LHCN-M2 (cell line): ENCODE measurements at regions not wholly inside any gene's neighbourhood (a gene's known extent, or its start where the extent isn't known, plus 50 kb on each side); places are given as distances from the start of the nearest gene placed in this dataset.
"Not testable (repeated sequence)": the region's sequence is repeated elsewhere in the genome, so short reads cannot be mapped to it uniquely, and the experiment has no call there.

Source experiments
- DNase-seq: peaks from one replicate; pipeline ENCODE4 v3.0.0-alpha.2; 2012; ENCODE audit warnings: low read depth

DNA sequence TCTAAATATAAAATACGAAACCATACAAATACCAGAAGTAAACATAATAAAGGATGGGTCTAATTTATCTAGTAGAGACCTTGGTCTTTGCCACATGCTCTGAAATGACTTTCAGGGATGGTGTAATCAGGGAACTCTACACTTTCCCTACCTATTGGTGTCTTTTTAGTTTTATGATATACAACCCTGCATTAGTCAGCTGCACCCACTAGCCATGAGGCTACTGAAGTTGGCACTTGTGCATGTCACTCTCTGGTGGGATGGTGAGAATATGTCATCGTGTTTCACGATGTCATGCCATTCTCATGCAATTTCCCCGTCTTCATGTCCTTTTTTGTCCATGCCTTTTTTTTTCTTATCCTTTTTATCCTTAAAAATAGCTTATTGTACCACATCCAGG is 234.9 kb upstream of the ACTBL2 start:
- DNase-seq: peak; percentile 60

DNA sequence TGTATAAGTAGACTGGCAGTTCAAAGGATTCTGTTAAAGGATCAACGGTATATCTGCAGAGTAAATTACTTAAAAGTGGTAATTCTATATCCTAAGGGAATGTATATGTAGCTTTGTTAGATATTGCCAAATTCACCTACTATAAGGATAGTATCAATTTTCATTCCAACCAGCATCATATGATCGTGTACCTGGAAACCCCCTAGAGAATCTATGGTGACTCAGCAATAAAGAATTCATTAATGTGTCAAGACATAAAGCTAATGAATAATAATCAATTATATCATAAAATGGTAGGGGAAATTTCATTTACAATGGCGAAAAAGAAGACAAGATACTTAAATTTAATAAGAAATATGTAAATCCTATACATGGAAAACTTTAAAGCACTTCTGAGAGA is 234.1 kb upstream of the ACTBL2 start:
- no peak for DNase-seq

GRCh38 chr5:57715296-57715695 is 232.7 kb upstream of the ACTBL2 start:
- peak; percentile 52 for DNase-seq

GRCh38 chr5:57713535-57713934 is 230.9 kb upstream of the ACTBL2 start:
- not testable (repeated sequence) for DNase-seq

DNA sequence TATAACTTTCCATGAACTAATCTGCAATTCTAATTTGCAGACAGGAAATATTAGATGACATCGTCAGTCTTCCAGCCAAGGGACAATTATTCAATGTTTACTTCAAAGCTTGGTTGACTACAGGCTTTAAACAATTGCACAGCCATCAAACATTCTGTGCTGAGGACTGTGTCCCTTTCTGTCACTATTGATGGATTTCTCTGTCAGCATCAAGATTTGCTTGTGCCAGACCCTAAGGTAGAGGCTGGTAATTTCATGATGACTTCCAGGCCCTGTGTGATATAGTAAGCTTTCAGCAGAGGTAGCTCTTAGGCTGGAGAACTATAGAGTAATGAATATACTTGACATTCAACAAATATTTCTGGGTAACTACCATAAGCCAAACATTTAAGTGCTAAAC is 229.3 kb upstream of the ACTBL2 start:
- no peak for DNase-seq

DNA sequence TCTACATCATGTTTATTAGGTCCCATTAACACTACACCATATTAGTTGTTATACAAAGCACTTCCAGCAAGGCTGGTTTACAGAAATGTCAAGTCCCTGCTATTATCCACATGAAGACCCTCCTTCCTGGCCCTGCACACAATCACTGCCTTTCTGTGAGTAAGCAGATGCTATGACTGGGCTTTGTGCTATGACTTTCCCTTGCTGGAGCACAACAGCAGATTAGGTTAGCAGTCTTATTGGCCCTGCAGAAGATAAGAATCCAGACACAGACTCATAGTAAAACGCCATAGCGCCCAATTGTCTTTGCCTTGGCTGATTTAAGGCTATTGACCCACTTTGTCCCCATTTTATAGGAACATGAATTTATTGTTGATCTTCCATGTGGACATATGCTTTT is 228.9 kb upstream of the ACTBL2 start:
- no peak for DNase-seq

GRCh38 chr5:57710126-57710525 is 227.5 kb upstream of the ACTBL2 start:
- DNase-seq: no peak

GRCh38 chr5:57705769-57706168 is 223.2 kb upstream of the ACTBL2 start:
- no peak for DNase-seq

DNA sequence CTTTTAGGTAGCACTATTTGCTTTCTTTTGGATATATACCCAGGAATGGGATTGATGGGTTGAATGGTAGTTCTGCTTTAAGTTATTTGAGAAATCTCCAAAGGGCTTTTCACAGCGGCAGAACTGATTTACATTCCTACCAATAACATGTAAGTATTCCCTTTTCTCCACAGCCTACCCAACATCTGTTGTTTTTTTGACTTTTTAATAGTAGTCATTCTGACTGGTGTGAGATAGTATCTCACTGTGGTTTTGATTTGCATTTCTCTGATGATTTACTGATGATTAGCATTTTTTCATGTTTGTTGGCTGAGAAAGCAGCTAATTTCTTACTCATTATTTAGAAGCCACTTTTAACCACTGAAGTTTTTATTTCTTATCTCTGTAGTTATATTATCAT is 221.1 kb upstream of the ACTBL2 start:
- peak; percentile 63 for DNase-seq

- no peak for DNase-seq
Observed at GRCh38 chr5:57700484-57700883, 217.9 kb upstream of the ACTBL2 start.

DNA sequence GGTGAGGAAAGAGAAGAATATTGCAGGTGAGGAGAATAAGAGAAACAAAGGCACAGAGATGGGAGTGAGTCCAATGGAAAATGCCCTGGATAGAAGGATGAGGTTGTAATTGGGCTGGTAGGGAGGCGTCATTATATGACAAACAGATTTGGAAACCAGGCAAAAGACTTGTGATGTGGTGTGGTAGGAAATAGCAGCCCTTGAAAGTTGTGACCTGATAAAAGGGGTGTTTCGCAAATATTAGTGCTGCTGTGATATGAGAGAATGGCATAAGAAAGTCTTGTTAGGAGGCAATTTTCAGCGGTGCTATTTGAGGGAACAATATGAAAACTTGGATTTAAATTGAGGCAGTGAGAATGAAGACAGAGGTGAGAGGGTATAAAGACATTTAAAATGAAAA is 217.5 kb upstream of the ACTBL2 start:
- DNase-seq: no peak

DNA sequence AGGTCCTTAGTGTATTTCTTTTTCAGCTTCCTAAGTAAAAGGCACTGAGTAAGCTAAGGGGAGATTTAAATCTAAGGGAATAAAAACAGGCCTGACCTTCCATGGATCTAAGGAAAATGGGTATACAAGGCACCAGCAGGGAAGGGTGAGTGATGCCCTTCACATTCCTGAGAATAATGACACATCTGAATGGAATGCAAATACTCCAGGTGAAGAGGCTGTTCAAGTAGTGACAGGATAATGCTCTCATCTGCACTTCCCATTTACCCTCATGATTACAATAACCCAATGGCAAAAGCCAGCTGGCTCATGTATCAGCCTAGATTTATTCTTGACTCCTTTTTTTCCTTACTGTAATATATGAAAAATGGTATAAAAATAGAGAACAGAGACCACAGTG is 216.2 kb upstream of the ACTBL2 start:
- DNase-seq: peak; percentile 63

- DNase-seq: no peak
Observed at GRCh38 chr5:57698086-57698485, 215.5 kb upstream of the ACTBL2 start.

DNA sequence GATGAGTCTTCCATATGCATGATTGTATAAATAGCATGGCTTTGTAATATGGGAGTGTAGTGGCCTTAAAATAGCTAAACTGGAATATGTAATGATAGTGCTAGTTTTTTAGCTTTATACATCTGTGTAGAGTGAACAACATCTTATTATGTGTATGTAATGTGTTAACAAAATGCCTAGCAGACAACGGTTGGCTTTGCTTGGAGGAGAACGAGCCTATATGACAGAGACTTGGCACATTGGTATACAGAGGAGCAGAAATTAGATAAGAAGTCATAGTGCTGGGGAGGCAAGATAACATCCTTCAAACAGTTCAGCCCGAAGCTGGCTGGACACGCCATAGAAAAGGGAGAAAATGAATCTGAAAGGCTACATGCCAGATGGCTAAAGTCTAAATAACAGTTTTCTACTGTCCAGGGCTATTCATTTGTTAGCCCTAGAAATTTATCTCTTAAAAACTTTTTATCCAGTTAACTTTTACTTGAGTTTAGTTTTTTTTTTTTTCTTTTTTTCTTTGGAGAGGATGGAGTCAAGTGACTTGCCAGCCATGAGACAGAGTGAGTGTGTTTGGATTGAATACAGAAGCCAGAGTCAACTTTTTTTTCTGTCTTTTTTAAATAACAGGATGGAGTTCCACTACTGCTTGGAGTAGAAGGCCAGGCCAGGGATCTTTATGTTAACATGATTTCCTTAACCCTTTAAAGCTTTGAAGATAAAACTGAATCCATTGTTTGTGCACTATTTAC is 214.4 kb upstream of the ACTBL2 start:
- DNase-seq: no peak

DNA sequence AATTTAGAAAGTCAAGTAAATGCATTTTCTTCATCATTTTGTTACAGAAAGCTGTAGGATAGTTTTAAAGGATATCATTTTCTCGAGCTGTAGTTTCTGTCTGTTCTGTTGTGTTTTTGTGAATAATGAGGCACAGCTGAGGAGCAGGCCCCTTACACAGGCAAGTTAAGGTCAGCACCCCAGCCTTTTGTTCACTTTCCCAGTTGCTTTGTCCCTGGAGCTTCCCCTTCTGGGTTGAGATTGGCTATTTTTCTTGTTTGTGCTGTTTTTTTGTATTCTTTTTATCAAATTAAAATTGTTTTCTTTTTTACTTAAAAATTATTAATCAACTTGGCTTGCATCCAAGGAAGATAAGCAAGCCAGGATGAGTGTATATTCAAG is 213.8 kb upstream of the ACTBL2 start:
- DNase-seq: peak; percentile 70

- DNase-seq: peak; percentile 39
Observed at GRCh38 chr5:57695706-57696388, 213.2 kb upstream of the ACTBL2 start.

- no peak for DNase-seq
Observed at GRCh38 chr5:57695179-57695578, 212.6 kb upstream of the ACTBL2 start.

DNA sequence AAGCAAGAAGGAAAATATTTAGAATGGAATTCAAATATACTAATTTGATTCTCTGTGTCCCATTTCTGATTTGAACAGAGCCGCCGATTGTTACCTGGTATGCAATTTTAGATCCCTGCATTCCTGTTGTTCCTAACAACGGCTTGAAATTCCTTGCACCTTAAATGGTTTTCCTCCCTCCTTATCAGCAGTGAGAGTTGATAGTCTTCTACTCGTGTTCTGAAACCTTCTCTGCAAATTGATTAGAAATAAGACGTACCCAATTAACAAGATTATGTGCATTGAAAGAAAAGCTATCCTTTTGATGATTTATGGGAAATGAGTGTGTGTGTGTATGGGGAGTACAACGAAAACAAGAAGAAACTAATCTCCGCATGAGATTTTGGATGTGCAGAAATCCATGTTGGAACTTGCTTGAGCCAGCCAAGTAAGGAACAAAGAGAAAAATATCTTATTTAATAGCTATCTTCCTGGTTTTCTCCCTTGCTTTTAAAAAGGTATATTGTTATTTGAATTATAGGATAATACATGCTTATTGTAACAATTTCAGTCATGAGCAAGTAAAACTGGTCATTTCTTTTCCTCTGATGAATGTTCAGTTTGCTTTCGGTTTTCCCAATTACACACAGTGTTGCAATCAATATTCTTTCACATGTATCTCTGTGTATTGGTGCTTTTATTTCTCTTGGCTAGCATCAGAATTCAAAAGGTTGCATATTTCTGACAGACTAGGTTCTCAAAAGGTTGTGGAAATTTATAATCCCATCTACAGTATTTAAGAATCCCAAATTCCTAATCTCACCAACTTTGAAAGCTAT is 211.1 kb upstream of the ACTBL2 start:
- DNase-seq: no peak

- peak; percentile 97 for DNase-seq
Observed at GRCh38 chr5:57692582-57693487, 210.2 kb upstream of the ACTBL2 start.

GRCh38 chr5:57690724-57691123 is 208.1 kb upstream of the ACTBL2 start:
- DNase-seq: no peak

DNA sequence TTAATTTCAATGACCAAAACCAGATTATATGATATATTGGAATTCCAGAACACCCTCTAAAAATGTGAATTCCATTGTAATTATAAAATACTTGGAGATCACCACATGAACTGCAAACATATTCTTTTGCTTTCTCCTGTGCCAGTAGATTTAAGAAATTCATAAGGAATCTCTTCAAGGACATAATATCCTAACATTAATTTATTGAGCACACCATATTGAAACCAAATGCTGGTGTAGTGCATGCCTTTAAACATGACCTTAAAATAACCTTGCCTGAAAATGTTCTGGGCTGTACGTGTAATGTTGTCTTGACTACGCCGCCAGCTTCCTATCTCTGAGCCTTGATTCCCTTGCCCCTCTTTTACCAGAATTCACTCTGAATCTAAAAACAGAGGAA is 205.0 kb upstream of the ACTBL2 start:
- no peak for DNase-seq
